ENCODE measurements at regions not wholly inside any gene's neighbourhood (a gene's known extent, or its start where the extent isn't known, plus 50 kb on each side); places are given as distances from the start of the nearest gene placed in this dataset.
"Not testable (repeated sequence)": the region's sequence is repeated elsewhere in the genome, so short reads cannot be mapped to it uniquely, and the experiment has no call there.

DNA sequence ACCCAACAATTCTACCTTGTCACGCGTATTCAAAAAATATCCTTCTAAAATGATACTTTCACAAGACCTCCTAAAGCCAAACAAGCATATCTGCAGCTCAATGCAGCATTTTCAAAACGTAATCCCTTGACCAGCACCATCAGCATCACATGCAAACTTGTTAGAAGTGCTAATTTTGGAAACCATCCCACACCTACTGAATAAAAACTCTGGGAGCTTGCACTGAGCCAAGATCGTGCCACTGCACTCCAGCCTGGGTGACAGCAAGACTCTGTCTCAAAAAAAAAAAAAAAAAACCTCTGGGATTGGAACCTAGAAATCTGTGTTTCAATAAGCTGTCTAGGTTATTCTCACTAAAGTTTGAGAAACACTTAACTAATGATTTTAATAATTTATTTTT is 223.3 kb upstream of the CCDC54 start:
- no peaks in the 10 kb centered on the region for H3K27me3 ChIP-seq (ENCODE audit: low read depth, low read length)
- no peaks in the 10 kb centered on the region for H3K4me1 ChIP-seq (ENCODE audit: control insufficient read depth in 1 of 2, insufficient read depth in 2 of 2, low read length in 2 of 2)
- no peaks in the 10 kb centered on the region for H3K36me3 ChIP-seq (ENCODE audit: control insufficient read depth in 1 of 2, insufficient read depth in 2 of 2, low read length in 2 of 2)
- H3K9me3 ChIP-seq (ENCODE audit: control insufficient read depth in 1 of 2, low read length in 2 of 2), result peaks cover 0 to 19% of the 10 kb centered on the region in 2 donors
- H3K27ac ChIP-seq (ENCODE audit: low read length), result no peak overlapping the region
- no peak overlapping the region for H3K4me3 ChIP-seq (ENCODE audit: low read depth in 1 of 2, low read length in 2 of 2)

- Histone ChIP-seq H3K9me3 (ENCODE audit: control insufficient read depth in 1 of 2, low read length in 2 of 2) (peaks cover 0 to 14% of the 10 kb centered on the region in 2 donors), H3K27me3 (ENCODE audit: low read depth, low read length) (no peaks in the 10 kb centered on the region), H3K4me3 (ENCODE audit: low read depth in 1 of 2, low read length in 2 of 2) (no peak overlapping the region), H3K36me3 (ENCODE audit: control insufficient read depth in 1 of 2, insufficient read depth in 2 of 2, low read length in 2 of 2) (no peaks in the 10 kb centered on the region), H3K4me1 (ENCODE audit: control insufficient read depth in 1 of 2, insufficient read depth in 2 of 2, low read length in 2 of 2) (no peaks in the 10 kb centered on the region), H3K27ac (ENCODE audit: low read length) (no peak overlapping the region)
Measured at GRCh38 chr3:107172411-107172810, 204.8 kb upstream of the CCDC54 start.

GRCh38 chr3:107184375-107184774 is 192.9 kb upstream of the CCDC54 start:
- Histone ChIP-seq H3K27me3 (ENCODE audit: low read depth, low read length) (no peaks in the 10 kb centered on the region), H3K4me1 (ENCODE audit: control insufficient read depth in 1 of 2, insufficient read depth in 2 of 2, low read length in 2 of 2) (no peaks in the 10 kb centered on the region), H3K36me3 (ENCODE audit: control insufficient read depth in 1 of 2, insufficient read depth in 2 of 2, low read length in 2 of 2) (no peaks in the 10 kb centered on the region), H3K27ac (ENCODE audit: low read length) (no peak overlapping the region), H3K9me3 (ENCODE audit: control insufficient read depth in 1 of 2, low read length in 2 of 2) (no peaks in the 10 kb centered on the region), H3K4me3 (ENCODE audit: low read depth in 1 of 2, low read length in 2 of 2) (no peak overlapping the region)

DNA sequence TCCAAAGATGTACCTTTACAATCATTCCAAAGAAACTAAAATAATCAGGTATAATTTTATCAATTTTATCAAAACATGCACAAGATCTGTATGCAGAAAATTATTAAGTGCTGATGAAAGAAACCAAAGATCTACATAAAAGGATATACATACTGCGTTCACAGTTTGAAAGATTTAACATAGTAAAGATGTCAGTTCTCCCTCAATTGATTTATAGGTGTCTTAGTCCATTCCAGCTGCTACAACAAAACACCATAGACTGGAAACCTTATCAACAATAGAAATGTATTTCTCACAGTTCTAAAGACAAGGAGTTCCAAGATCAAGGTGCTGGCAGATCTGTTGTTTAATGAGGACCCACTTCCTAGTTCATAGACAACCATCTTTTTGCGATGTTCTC is 189.0 kb upstream of the CCDC54 start:
- H3K4me3 ChIP-seq (ENCODE audit: low read depth in 1 of 2, low read length in 2 of 2), result no peak overlapping the region
- H3K4me1 ChIP-seq (ENCODE audit: control insufficient read depth in 1 of 2, insufficient read depth in 2 of 2, low read length in 2 of 2), result no peaks in the 10 kb centered on the region
- H3K36me3 ChIP-seq (ENCODE audit: control insufficient read depth in 1 of 2, insufficient read depth in 2 of 2, low read length in 2 of 2), result no peaks in the 10 kb centered on the region
- H3K27ac ChIP-seq (ENCODE audit: low read length), result no peak overlapping the region
- H3K27me3 ChIP-seq (ENCODE audit: low read depth, low read length), result no peaks in the 10 kb centered on the region
- H3K9me3 ChIP-seq (ENCODE audit: control insufficient read depth in 1 of 2, low read length in 2 of 2), result no peaks in the 10 kb centered on the region

DNA sequence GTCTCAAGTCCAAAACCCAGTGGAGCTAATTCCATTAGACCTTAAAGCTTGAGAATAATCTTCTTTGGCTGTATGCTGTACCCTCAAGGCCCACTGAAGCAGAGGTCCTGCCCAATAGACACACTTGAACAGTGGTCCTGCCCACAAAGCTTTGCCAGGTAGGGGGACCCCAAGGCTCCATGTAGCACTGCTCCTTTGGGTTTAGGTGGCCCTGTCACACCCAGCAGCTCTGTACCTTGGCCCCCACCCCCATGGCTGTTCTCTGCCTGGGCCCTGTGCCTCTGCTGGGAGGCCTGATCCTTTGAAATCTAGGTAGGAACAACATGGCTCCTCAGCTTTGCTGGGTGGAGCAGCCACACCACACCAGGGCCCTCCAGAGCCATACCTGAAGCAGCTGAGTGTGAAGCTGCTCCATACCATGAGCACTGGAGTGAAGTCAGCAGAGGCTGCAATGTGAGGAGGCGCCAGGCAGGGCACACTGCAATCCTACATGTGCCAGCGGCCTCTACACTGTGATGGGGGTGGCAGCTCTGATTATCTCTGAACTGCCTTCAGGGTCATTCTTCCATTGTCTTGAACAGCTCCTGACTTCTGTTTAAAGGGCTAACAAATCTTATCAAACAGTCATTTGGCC is 188.0 kb upstream of the CCDC54 start:
- no peaks in the 10 kb centered on the region for H3K27me3 ChIP-seq (ENCODE audit: low read depth, low read length)
- no peaks in the 10 kb centered on the region for H3K9me3 ChIP-seq (ENCODE audit: control insufficient read depth in 1 of 2, low read length in 2 of 2)
- no peaks in the 10 kb centered on the region for H3K36me3 ChIP-seq (ENCODE audit: control insufficient read depth in 1 of 2, insufficient read depth in 2 of 2, low read length in 2 of 2)
- H3K4me3 ChIP-seq (ENCODE audit: low read depth in 1 of 2, low read length in 2 of 2), result no peak overlapping the region
- H3K27ac ChIP-seq (ENCODE audit: low read length), result no peak overlapping the region
- H3K4me1 ChIP-seq (ENCODE audit: control insufficient read depth in 1 of 2, insufficient read depth in 2 of 2, low read length in 2 of 2), result no peaks in the 10 kb centered on the region

- no peaks in the 10 kb centered on the region for H3K9me3 ChIP-seq (ENCODE audit: control insufficient read depth in 1 of 2, low read length in 2 of 2)
- no peak overlapping the region for H3K4me3 ChIP-seq (ENCODE audit: low read depth in 1 of 2, low read length in 2 of 2)
- H3K27me3 ChIP-seq (ENCODE audit: low read depth, low read length), result no peaks in the 10 kb centered on the region
- no peak overlapping the region for H3K27ac ChIP-seq (ENCODE audit: low read length)
- H3K36me3 ChIP-seq (ENCODE audit: control insufficient read depth in 1 of 2, insufficient read depth in 2 of 2, low read length in 2 of 2), result no peaks in the 10 kb centered on the region
- H3K4me1 ChIP-seq (ENCODE audit: control insufficient read depth in 1 of 2, insufficient read depth in 2 of 2, low read length in 2 of 2), result no peaks in the 10 kb centered on the region
Measured at GRCh38 chr3:107193116-107193515, 184.1 kb upstream of the CCDC54 start.

DNA sequence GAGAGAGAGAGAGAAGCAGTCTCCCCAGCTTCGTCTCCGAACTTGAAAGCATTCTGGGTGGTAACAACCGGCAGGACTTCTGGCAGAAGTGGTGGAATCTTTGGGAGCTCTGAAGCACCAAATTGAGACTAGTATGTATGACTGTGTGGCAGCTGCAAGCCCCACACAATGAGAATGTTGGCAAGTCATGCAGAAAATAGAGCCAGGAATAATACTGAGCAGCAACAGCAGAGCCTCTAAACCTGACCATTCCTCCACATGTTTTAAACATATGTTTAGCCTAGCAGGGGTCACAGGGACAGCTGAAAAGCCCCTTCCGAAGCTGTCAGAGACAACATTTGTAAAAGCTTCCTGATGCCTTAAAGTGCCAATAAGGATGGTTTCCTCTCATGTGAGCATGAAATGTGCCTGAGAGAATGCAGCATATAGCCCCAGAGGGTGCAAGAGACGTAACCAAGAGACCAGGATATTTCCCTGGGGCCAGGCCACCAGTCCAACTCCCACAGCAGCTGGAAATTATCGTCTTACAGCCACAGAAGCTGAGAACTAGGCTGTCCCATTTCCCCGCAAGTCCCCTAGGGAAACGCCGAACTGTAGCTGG is 178.6 kb upstream of the CCDC54 start:
- Histone ChIP-seq H3K36me3 (ENCODE audit: control insufficient read depth in 1 of 2, insufficient read depth in 2 of 2, low read length in 2 of 2) (no peaks in the 10 kb centered on the region), H3K9me3 (ENCODE audit: control insufficient read depth in 1 of 2, low read length in 2 of 2) (no peaks in the 10 kb centered on the region), H3K27ac (ENCODE audit: low read length) (no peak overlapping the region), H3K4me3 (ENCODE audit: low read depth in 1 of 2, low read length in 2 of 2) (peak overlapping the region; percentile 6 to 24), H3K4me1 (ENCODE audit: control insufficient read depth in 1 of 2, insufficient read depth in 2 of 2, low read length in 2 of 2) (peaks cover 4% of the 10 kb centered on the region in 2 donors), H3K27me3 (ENCODE audit: low read depth, low read length) (no peaks in the 10 kb centered on the region)

DNA sequence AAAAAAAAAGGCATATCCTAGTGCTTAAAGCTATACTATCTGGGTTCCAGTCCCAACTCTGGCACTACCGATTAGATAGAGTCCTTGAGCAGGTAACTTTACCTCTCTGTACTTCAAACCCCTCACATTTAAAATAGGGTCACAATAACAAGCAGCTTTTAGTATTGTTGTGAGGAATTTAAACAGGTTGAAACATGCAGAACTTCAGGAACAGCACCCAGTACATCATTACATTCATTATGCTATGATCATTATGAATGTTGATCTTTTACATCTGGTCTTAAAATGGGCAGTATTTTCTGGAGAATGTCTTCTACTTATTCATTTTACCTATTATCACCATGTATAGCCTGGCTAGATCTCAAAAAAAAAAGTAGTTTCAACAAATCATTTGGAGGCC is 176.1 kb upstream of the CCDC54 start:
- Histone ChIP-seq H3K27ac (ENCODE audit: low read length) (no peak overlapping the region), H3K4me1 (ENCODE audit: control insufficient read depth in 1 of 2, insufficient read depth in 2 of 2, low read length in 2 of 2) (peaks cover 4% of the 10 kb centered on the region in 2 donors), H3K4me3 (ENCODE audit: low read depth in 1 of 2, low read length in 2 of 2) (no peak overlapping the region), H3K27me3 (ENCODE audit: low read depth, low read length) (no peaks in the 10 kb centered on the region), H3K36me3 (ENCODE audit: control insufficient read depth in 1 of 2, insufficient read depth in 2 of 2, low read length in 2 of 2) (no peaks in the 10 kb centered on the region), H3K9me3 (ENCODE audit: control insufficient read depth in 1 of 2, low read length in 2 of 2) (no peaks in the 10 kb centered on the region)

- H3K36me3 ChIP-seq (ENCODE audit: control insufficient read depth in 1 of 2, insufficient read depth in 2 of 2, low read length in 2 of 2); H3K9me3 ChIP-seq (ENCODE audit: control insufficient read depth in 1 of 2, low read length in 2 of 2); H3K4me3 ChIP-seq (ENCODE audit: low read depth in 1 of 2, low read length in 2 of 2); H3K27me3 ChIP-seq (ENCODE audit: low read depth, low read length); H3K27ac ChIP-seq (ENCODE audit: low read length); H3K4me1 ChIP-seq (ENCODE audit: control insufficient read depth in 1 of 2, insufficient read depth in 2 of 2, low read length in 2 of 2): not testable (repeated sequence)
Measured at GRCh38 chr3:107202885-107203284, 174.4 kb upstream of the CCDC54 start.

DNA sequence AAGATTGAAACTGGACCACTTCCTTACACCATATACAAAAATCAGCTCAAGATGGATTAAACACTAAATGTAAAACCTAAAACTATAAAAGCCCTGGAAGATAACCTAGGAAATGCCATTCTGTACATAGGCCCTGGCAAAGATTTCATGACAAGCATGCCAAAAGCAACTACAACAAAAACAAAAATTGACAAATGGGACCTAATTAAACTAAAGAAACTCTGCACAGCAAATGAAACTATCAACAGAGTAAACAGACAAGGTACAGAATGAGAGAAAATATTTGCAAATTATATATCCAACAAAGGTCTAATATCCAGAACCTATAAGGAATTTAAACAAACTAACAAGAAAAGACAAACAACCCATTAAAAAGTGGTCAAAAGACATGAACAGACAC is 173.1 kb upstream of the CCDC54 start:
- Histone ChIP-seq H3K27ac (ENCODE audit: low read length) (no peak overlapping the region), H3K9me3 (ENCODE audit: control insufficient read depth in 1 of 2, low read length in 2 of 2) (no peaks in the 10 kb centered on the region), H3K36me3 (ENCODE audit: control insufficient read depth in 1 of 2, insufficient read depth in 2 of 2, low read length in 2 of 2) (no peaks in the 10 kb centered on the region), H3K4me1 (ENCODE audit: control insufficient read depth in 1 of 2, insufficient read depth in 2 of 2, low read length in 2 of 2) (peaks cover 0 to 16% of the 10 kb centered on the region in 2 donors), H3K27me3 (ENCODE audit: low read depth, low read length) (no peaks in the 10 kb centered on the region), H3K4me3 (ENCODE audit: low read depth in 1 of 2, low read length in 2 of 2) (no peak overlapping the region)

- Histone ChIP-seq H3K36me3 (ENCODE audit: control insufficient read depth in 1 of 2, insufficient read depth in 2 of 2, low read length in 2 of 2) (no peaks in the 10 kb centered on the region), H3K27me3 (ENCODE audit: low read depth, low read length) (no peaks in the 10 kb centered on the region), H3K4me3 (ENCODE audit: low read depth in 1 of 2, low read length in 2 of 2) (no peak overlapping the region), H3K9me3 (ENCODE audit: control insufficient read depth in 1 of 2, low read length in 2 of 2) (no peaks in the 10 kb centered on the region), H3K27ac (ENCODE audit: low read length) (no peak overlapping the region), H3K4me1 (ENCODE audit: control insufficient read depth in 1 of 2, insufficient read depth in 2 of 2, low read length in 2 of 2) (peaks cover 0 to 17% of the 10 kb centered on the region in 2 donors)
Measured at GRCh38 chr3:107205358-107205757, 171.9 kb upstream of the CCDC54 start.

DNA sequence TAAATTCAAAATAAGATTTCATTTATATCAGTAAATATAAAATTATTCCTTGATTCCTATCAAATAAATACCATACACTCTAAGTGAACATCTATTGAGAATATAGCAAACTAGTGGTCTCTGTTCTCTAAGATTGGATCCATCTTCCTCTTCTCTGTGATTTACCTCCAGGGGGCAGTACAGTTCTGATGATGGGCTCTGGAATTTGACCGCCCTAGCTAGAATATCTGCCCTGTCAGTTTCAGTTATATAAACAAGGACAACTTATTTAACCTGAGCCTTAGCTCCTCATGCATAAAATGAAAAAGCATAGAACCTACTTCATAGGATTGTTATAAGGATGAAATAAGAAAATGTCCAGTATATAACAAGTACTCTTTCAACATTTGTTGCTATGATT is 171.1 kb upstream of the CCDC54 start:
- Histone ChIP-seq H3K27me3 (ENCODE audit: low read depth, low read length) (no peaks in the 10 kb centered on the region), H3K36me3 (ENCODE audit: control insufficient read depth in 1 of 2, insufficient read depth in 2 of 2, low read length in 2 of 2) (no peaks in the 10 kb centered on the region), H3K9me3 (ENCODE audit: control insufficient read depth in 1 of 2, low read length in 2 of 2) (no peaks in the 10 kb centered on the region), H3K4me1 (ENCODE audit: control insufficient read depth in 1 of 2, insufficient read depth in 2 of 2, low read length in 2 of 2) (peaks cover 0 to 17% of the 10 kb centered on the region in 2 donors), H3K27ac (ENCODE audit: low read length) (no peak overlapping the region), H3K4me3 (ENCODE audit: low read depth in 1 of 2, low read length in 2 of 2) (no peak overlapping the region)
